A673 (cell line): ENCODE measurements at regions not wholly inside any gene's neighbourhood (a gene's known extent, or its start where the extent isn't known, plus 50 kb on each side); places are given as distances from the start of the nearest gene placed in this dataset.

Experiments used
- BruUV-seq: library from RNA; stranded (reverse); fragments of 400-500 nt; replicated peaks from 2 replicates; lab custom pipeline; 2021; lab: Mats Ljungman, UMichigan
- CTCF ChIA-PET: fragments of 300-600 bp; sonication (Branson Sonifier 250); formaldehyde crosslinking; loops from one replicate; lab custom pipeline; 2022; ENCODE audit warnings: antibody characterized with exemption; lab: Charles Lee
- POLR2A ChIA-PET: fragments of 300-600 bp; sonication (Branson Sonifier 250); formaldehyde crosslinking; loops from one replicate; lab custom pipeline; 2022; ENCODE audit warnings: antibody characterized with exemption; ENCODE audit not compliant: low non-redundant PET; lab: Charles Lee
- DNase-seq: peaks from one replicate; pipeline ENCODE4 v3.0.0-alpha.2; 2015; ENCODE audit warnings: low spot score
- H3K27ac ChIP-seq: fragments of 200-600 bp; sonication (generic); 2 replicates; pipeline ENCODE4 v1.5.1; 2016; ENCODE audit warnings: mixed run types, low read depth, mild to moderate bottlenecking, mixed read lengths, antibody characterized with exemption, low read length; ENCODE audit not compliant: poor library complexity, severe bottlenecking
- H3K27me3 ChIP-seq: fragments of 200-600 bp; sonication (generic); replicated peaks from 2 replicates; pipeline ENCODE4 v1.6.1; 2017; ENCODE audit warnings: mixed run types, low read depth, mild to moderate bottlenecking, mixed read lengths, antibody characterized with exemption, low read length; ENCODE audit not compliant: insufficient read depth, poor library complexity
- H3K36me3 ChIP-seq: fragments of 200-600 bp; sonication (generic); 2 replicates; pipeline ENCODE4 v1.6.1; 2016; ENCODE audit warnings: mixed run types, mild to moderate bottlenecking, mixed read lengths, antibody characterized with exemption, low read length; ENCODE audit not compliant: insufficient read depth, poor library complexity, severe bottlenecking
- H3K4me1 ChIP-seq: fragments of 200-600 bp; sonication (generic); 2 replicates; pipeline ENCODE4 v1.6.1; 2017; ENCODE audit warnings: mixed run types, mild to moderate bottlenecking, mixed read lengths, antibody characterized with exemption, low read length; ENCODE audit not compliant: insufficient read depth, poor library complexity, severe bottlenecking
- H3K4me3 ChIP-seq: fragments of 200-600 bp; sonication (generic); 2 replicates; pipeline ENCODE4 v1.5.1; 2016; ENCODE audit warnings: low read depth, mixed run types, mild to moderate bottlenecking, mixed read lengths, low read length; ENCODE audit not compliant: poor library complexity, severe bottlenecking
- H3K9me3 ChIP-seq: fragments of 200-600 bp; sonication (generic); 2 replicates; pipeline ENCODE4 v1.6.1; 2016; ENCODE audit warnings: mixed run types, low read depth, mild to moderate bottlenecking, mixed read lengths, antibody characterized with exemption, low read length; ENCODE audit not compliant: poor library complexity, severe bottlenecking
- EZH2 ChIP-seq: fragments of 200-600 bp; sonication (generic); IDR thresholded peaks from 2 replicates; pipeline ENCODE4 v1.6.1; 2017; ENCODE audit warnings: borderline replicate concordance, low read depth, mild to moderate bottlenecking, mixed read lengths, antibody characterized with exemption, low read length; ENCODE audit not compliant: poor library complexity, severe bottlenecking
- intact Hi-C: fragments of 100-400 bp; cut with micrococcal nuclease; formaldehyde crosslinking; loops from one replicate; pipeline ENCODE4 v1.10.0; 2022; ENCODE audit not compliant: unreplicated experiment
- TF ChIP-seq, protein P1 (sequence below): fragments of 300-800, 200-600 bp; sonication (generic); conservative IDR thresholded peaks from 2 replicates; pipeline ENCODE4 v1.5.1; 2017; ENCODE audit warnings: low read depth, mild to moderate bottlenecking, antibody characterized with exemption, low read length, moderate library complexity, mixed read lengths

- H3K9me3 ChIP-seq, result no peaks in the 10 kb centered on the region
- H3K4me1 ChIP-seq, result no peaks in the 10 kb centered on the region
- TF ChIP-seq EZH2, result no peak
- TF ChIP-seq, protein P1, sequence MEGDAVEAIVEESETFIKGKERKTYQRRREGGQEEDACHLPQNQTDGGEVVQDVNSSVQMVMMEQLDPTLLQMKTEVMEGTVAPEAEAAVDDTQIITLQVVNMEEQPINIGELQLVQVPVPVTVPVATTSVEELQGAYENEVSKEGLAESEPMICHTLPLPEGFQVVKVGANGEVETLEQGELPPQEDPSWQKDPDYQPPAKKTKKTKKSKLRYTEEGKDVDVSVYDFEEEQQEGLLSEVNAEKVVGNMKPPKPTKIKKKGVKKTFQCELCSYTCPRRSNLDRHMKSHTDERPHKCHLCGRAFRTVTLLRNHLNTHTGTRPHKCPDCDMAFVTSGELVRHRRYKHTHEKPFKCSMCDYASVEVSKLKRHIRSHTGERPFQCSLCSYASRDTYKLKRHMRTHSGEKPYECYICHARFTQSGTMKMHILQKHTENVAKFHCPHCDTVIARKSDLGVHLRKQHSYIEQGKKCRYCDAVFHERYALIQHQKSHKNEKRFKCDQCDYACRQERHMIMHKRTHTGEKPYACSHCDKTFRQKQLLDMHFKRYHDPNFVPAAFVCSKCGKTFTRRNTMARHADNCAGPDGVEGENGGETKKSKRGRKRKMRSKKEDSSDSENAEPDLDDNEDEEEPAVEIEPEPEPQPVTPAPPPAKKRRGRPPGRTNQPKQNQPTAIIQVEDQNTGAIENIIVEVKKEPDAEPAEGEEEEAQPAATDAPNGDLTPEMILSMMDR, result no peak
- BruUV-seq, result no TSS peak
- H3K36me3 ChIP-seq, result no peaks in the 10 kb centered on the region
- no peak overlapping the region for H3K4me3 ChIP-seq
- POLR2A ChIA-PET, result no interaction called here
- DNase-seq, result no peak
- no peak overlapping the region for H3K27ac ChIP-seq
- no peaks in the 10 kb centered on the region for H3K27me3 ChIP-seq
- intact Hi-C loops, result no loop called here
- CTCF ChIA-PET, result no interaction called here
Measured at GRCh38 chr7:140283472-140283871, 106.7 kb upstream of the KDM7A start.

GRCh38 chr7:140281960-140282359 is 105.2 kb upstream of the KDM7A start:
- POLR2A ChIA-PET, result no interaction called here
- DNase-seq, result no peak
- intact Hi-C loops, result no loop called here
- no peaks in the 10 kb centered on the region for H3K4me1 ChIP-seq
- no peaks in the 10 kb centered on the region for H3K9me3 ChIP-seq
- H3K27me3 ChIP-seq, result no peaks in the 10 kb centered on the region
- H3K36me3 ChIP-seq, result no peaks in the 10 kb centered on the region
- no peak overlapping the region for H3K27ac ChIP-seq
- CTCF ChIA-PET, result no interaction called here
- H3K4me3 ChIP-seq, result no peak overlapping the region
- no TSS peak for BruUV-seq
- TF ChIP-seq, protein P1, result no peak
- no peak for TF ChIP-seq EZH2

DNA sequence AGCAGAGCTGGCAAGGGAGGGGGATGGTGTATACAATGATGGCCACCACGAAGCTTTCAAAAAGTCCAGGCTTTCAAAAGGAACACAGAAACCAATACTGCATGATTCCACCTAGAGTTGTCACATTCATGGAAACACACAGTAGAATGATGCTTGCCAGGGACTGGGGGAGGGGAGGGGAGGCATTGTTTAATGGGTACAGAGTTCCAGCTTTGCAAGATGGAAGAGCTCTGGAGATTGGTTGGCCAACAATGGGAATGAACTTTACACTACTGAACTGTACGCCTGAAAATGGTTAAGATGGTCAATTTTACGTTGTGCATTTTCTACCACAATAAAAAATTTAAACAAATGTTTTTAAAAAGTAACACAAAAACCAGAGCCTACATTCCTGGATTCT is 104.5 kb upstream of the KDM7A start:
- POLR2A ChIA-PET, result no interaction called here
- no TSS peak for BruUV-seq
- H3K36me3 ChIP-seq, result no peaks in the 10 kb centered on the region
- no peaks in the 10 kb centered on the region for H3K27me3 ChIP-seq
- no peaks in the 10 kb centered on the region for H3K9me3 ChIP-seq
- CTCF ChIA-PET, result no interaction called here
- intact Hi-C loops, result no loop called here
- no peak overlapping the region for H3K27ac ChIP-seq
- H3K4me1 ChIP-seq, result no peaks in the 10 kb centered on the region
- TF ChIP-seq EZH2, result no peak
- TF ChIP-seq, protein P1, result no peak
- DNase-seq, result no peak
- H3K4me3 ChIP-seq, result no peak overlapping the region
